Peyer's patch (tissue), 4 donors: ENCODE measurements at regions not wholly inside any gene's neighbourhood (a gene's known extent, or its start where the extent isn't known, plus 50 kb on each side); places are given as distances from the start of the nearest gene placed in this dataset.

Experiments used
- CTCF ChIP-seq, 6 experiments: fragments of 450-650 bp in 4 of 6; fragments of 200-600 bp in 2 of 6; sonication (generic) in 1 of 6; IDR thresholded peaks; one replicate each; pipeline ENCODE4 v1.5.1; 2017 to 2019; ENCODE audit warnings: antibody characterized with exemption in 6 of 6, mild to moderate bottlenecking in 3 of 6, moderate library complexity in 1 of 6
- POLR2A ChIP-seq, 2 donors: fragments of 450-650 bp; IDR thresholded peaks; one replicate each; pipeline ENCODE4 v1.5.1; 2017; ENCODE audit warnings: antibody characterized with exemption in 2 of 2, mild to moderate bottlenecking in 2 of 2, moderate library complexity in 2 of 2

GRCh38 chr20:51889466-51889865 is 87.1 kb upstream of the SALL4 start:
- TF ChIP-seq CTCF (IDR thresholded peaks at IDR 0.05) (no peak), POLR2A (IDR thresholded peaks at IDR 0.05) (no peak)
